GM21390 (cell line): ENCODE measurements at regions not wholly inside any gene's neighbourhood (a gene's known extent, or its start where the extent isn't known, plus 50 kb on each side); places are given as distances from the start of the nearest gene placed in this dataset.

Experiments used
- ATAC-seq: cut with Tn5 transposase; IDR thresholded peaks from one replicate; pipeline ENCODE4 v1.9.1; 2021; ENCODE audit not compliant: unreplicated experiment

- peak; percentile 92 for ATAC-seq
Measured at GRCh38 chr12:24177889-24178288, 228.4 kb upstream of the SOX5 start.

DNA sequence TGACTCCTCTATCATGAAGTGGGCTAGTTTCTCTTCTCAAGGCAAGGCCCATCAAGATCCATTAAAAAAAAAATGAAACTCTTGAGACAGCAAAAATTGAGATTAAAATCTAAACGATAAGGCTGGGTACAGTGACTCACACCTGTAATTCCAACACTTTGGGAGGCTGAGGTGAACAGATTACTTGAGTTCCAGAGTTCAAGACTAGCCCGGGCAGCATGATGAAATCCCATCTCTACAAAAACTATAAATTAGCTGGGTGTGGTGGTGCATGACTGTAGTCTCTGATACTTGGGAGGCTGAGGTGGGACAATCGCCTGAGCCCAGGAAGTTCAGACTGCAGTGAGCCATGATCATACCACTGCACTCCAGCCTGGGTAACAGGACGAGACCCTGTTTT, 226.5 kb upstream of the SOX5 start:
- no peak for ATAC-seq

DNA sequence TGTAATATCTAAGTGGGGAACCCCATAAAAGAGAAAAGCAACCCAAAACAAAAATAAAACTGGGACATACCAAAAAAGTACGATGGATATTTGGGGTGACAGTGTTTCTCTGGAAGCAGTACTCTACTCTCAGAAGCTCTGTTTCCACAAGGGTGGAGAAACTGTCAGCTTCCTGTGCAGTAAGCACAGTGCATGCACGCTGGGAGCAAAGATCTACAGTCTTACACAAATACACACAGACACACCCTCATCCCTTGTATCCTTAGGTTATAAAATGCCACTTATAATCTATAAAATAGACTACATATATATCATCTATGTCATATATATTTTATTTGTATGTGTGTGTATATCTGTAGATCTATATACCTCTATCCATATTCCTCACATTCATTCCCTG, 225.8 kb upstream of the SOX5 start:
- ATAC-seq: no peak

- ATAC-seq: no peak
Measured at GRCh38 chr12:24173067-24173466, 223.6 kb upstream of the SOX5 start.

GRCh38 chr12:24172773-24173066, 223.2 kb upstream of the SOX5 start:
- no peak for ATAC-seq

DNA sequence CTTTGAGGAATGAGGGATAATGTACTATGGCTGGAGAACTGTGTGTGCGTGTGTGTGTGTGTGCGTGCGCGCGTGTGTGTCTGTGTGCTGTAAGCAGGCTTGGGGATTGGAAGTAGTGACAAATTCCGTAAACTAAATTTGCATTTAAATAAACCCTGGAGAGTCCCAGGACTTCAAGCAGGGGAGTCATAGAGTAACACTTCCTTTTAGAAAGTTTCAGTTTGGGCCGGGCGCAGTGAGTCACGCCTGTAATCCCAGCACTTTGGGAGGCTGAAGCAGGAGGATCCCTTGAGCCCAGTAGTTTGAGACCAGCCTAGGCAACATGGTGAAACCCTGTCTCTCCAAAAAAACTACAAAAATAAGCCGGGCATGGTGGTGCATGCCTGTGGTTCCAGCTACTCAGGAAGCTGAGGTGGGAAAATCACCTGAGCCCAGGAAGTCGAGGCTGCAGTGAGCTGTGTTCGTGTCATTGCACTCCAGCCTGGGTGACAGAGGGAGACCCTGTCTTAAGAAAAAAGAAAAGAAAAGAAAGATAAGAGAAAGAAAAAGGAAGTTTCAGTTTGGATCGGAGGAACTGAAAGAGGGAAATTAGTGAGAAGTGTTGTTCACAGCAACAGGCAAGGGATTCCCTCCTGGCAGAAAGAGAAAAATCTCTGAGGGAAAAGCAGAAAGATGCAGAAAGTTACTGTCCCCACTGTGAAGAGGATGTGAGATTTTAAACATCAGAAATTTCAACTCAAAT, 222.7 kb upstream of the SOX5 start:
- peak; percentile 84 for ATAC-seq

GRCh38 chr12:24155042-24155441, 205.6 kb upstream of the SOX5 start:
- no peak for ATAC-seq

- no peak for ATAC-seq
Measured at GRCh38 chr12:24153079-24153478, 203.6 kb upstream of the SOX5 start.

- ATAC-seq: no peak
Measured at GRCh38 chr12:24152270-24152669, 202.8 kb upstream of the SOX5 start.

DNA sequence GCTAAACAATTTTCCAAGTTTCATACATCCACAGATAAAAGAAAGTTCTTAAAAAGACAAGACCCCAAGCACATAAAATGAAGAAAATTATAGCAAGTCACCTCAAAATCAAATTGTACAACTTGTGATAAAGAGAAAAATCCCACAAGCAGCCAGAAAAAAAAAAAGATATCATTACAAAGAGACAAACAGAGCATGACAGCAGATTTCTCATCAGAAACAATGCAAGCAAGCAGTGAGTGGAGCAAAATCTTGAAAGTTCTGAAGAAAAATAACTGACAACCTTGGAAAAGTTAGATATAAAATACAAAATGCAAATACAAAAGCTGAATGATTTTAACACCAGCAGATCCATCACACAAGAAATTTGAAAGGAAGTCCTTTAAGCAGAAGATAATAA, 194.5 kb upstream of the SOX5 start:
- ATAC-seq: no peak

DNA sequence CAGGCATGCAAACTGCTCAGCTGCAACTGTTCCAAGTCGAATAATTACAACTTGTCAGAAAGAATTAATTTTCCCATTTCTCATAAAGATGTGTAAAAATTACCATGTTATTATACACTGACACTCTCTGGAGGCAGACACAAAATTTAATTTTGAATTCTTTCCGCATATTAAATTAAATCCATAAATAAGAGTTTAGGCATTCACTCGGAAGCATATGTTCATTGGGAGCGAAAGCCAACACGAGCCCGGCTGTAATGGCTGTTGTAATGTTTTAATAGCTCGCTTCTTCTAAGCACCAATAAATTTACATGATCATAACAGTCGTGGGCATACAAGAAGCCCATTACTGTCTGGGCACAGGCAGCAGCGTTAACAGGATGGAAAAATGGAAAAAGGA, 189.6 kb upstream of the SOX5 start:
- ATAC-seq: no peak

- no peak for ATAC-seq
Measured at GRCh38 chr12:24138041-24138440, 188.6 kb upstream of the SOX5 start.

DNA sequence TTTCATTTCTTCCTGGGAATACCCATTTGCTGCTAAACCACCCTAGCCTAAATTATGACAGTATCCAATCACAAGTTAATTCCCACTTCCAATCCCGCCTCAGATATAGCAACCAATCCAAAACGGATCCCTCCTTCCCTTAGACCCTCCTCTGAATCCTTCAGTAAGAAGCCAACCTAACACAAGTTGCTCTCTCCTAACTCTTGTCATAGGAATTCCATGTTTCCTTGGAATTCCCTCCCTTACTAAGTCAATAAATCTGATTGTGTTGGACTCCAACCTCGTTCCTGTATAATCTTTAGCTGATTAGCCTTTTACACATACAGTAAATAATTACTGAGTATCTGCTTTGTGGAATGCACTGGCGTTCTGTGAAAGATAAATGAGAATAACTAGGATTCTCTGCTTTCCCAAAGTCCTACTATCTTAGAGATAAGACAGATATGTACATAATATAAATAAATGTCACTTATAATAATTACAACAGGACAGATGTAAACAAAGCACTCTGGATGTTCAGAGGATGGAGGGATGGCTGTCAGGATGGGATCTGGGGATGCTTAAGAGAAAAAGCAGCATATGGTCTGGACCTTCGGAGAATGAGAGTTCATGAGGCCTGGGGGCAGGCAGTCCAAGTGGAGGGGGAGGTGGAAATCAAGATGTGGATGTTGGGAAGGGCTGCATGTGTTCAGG, 185.8 kb upstream of the SOX5 start:
- ATAC-seq: no peak

- no peak for ATAC-seq
Measured at GRCh38 chr12:24134092-24134491, 184.6 kb upstream of the SOX5 start.

- no peak for ATAC-seq
Measured at GRCh38 chr12:24133384-24133783, 183.9 kb upstream of the SOX5 start.

DNA sequence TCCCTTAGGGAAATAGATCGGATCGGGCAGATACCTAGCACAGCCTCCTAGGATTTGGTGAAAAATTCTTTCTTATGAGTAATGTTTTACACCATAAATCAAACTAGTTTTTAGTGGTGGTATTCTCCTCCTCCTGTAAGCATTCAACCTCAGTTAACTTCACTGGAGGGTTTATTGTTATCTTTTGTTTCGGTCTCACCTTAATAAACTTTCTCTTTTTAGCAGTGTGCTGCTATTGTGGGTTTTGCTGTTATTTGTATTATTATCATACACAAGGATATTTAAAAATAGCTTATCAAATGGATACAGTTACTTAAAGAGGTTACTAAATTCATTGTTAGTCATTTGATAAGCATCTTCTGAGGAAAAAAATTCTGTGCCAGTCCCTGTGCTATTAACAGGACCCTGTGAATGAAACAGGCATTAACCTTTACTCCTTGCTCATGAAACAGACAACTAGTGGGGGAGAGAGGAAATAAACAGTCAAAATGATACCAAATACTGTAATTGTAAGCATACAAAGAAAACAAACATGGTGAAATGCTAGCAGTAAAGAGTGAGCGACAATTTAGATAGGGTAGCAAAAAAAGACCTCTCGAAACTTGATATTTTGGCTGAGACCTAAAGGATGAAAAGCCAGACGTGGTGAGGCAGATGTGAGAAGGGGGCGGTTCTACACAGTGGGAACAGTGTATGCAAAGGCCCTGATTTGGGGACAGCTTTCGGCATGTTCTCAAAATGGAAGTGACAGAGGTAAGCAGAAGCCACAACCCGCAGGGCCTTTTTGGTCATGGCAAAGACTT, 178.7 kb upstream of the SOX5 start:
- ATAC-seq: peak; percentile 95

- ATAC-seq: no peak
Measured at GRCh38 chr12:24125280-24125679, 175.8 kb upstream of the SOX5 start.

DNA sequence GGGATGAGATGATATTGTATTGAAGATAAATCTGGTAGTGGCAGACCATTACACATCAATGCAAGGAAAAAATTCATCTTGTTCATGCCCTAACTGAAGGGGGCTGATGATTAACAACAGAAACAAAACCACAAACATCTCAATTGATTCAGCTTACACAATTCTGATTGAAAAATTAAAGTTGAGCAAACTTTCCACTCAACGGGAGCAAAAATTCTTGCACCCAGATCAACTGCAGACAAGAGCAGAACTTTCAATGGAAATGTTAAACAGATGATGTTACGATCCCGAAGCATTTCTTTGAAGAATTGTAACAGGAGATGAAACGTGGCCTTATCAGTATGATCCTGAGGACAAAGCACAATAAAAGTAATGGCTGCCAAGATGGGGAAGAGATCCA, 172.4 kb upstream of the SOX5 start:
- no peak for ATAC-seq

DNA sequence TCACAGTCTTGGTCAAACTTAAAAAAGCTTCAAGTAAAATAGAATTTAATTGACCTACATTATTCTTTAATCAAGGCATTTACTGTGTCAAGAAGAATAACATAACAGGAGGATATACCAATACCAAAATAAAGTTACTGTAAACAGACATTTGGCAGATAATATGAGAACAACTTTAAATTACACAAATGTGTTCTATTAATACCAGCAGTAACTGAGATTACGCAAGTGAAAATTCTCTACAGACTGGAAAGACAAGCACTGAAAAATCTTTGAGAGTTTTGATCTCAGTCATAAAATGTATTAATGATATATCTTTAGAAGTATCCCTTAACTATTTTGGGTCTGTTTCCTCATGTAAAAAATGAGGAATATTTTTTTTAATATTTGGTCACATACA, 169.2 kb upstream of the SOX5 start:
- no peak for ATAC-seq

- no peak for ATAC-seq
Measured at GRCh38 chr12:24116548-24116947, 167.1 kb upstream of the SOX5 start.

GRCh38 chr12:24113701-24114100, 164.2 kb upstream of the SOX5 start:
- ATAC-seq: no peak

DNA sequence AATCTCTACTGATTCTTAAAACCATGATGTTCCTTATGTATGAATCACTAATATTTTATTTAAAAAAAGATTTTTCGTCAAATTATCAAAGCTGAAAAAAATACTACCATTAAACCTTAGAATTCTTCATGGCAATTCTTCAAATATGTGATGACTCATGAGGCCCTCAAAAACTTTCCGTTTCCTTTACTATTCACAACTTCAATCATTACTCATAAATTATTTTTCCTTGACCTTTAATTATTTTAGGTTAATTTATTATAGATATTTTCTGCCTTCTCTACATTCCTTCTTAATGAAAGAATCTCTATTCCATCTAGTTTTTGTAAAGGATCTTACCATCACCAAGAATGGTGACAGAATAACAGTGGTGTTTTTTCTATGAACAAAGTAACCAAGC, 162.1 kb upstream of the SOX5 start:
- no peak for ATAC-seq
